IMR-90 (cell line): ENCODE measurements at regions not wholly inside any gene's neighbourhood (a gene's known extent, or its start where the extent isn't known, plus 50 kb on each side); places are given as distances from the start of the nearest gene placed in this dataset.

Experiments
- ATAC-seq: fragments of 200-7000 bp; cut with Tn5 transposase; 2 replicates; pipeline ENCODE4 v1.9.1; 2020; ENCODE audit warnings: low read depth, mild to moderate bottlenecking, moderate library complexity
- BruUV-seq: library from RNA; stranded (reverse); fragments of 400-500 nt; replicated peaks from 2 replicates; lab custom pipeline; 2021; lab: Mats Ljungman, UMichigan
- CTCF ChIA-PET: fragments of 300-600 bp; formaldehyde crosslinking; extraction: SDS; loops from one replicate; lab custom pipeline; 2021; ENCODE audit warnings: antibody characterized with exemption; lab: Yijun Ruan, JAX
- POLR2A ChIA-PET: fragments of 300-600 bp; sonication (Branson Sonifier 250); formaldehyde crosslinking; loops from one replicate; lab custom pipeline; 2022; ENCODE audit warnings: antibody characterized with exemption; ENCODE audit not compliant: unreplicated experiment; lab: Charles Lee
- DNase-seq: peaks from one replicate; pipeline ENCODE4 v3.0.0; 2013
- H2AFZ ChIP-seq: replicated peaks from 2 replicates; pipeline ENCODE3; 2013; ENCODE audit warnings: low read length, mild to moderate bottlenecking; ENCODE audit not compliant: poor library complexity
- H2AK5ac ChIP-seq: 2 replicates; pipeline ENCODE4 v1.6.1; 2013; ENCODE audit warnings: low read depth, low read length, inconsistent platforms
- H2AK9ac ChIP-seq: replicated peaks from 2 replicates; pipeline ENCODE3; 2013; ENCODE audit warnings: mild to moderate bottlenecking, low read depth, low read length, moderate library complexity; ENCODE audit not compliant: poor library complexity
- H2BK120ac ChIP-seq: 2 replicates; pipeline ENCODE4 v1.6.1; 2013; ENCODE audit warnings: low read depth, low read length, inconsistent platforms
- H2BK15ac ChIP-seq: 3 replicates; pipeline ENCODE4 v1.6.1; 2013; ENCODE audit warnings: low read depth, low read length, inconsistent platforms
- H2BK20ac ChIP-seq: 2 replicates; pipeline ENCODE4 v1.6.1; 2013; ENCODE audit warnings: low read depth, mild to moderate bottlenecking, inconsistent platforms, low read length, moderate library complexity
- H2BK5ac ChIP-seq: 2 replicates; pipeline ENCODE4 v1.6.1; 2013; ENCODE audit warnings: mild to moderate bottlenecking, low read depth, low read length, inconsistent platforms; ENCODE audit not compliant: poor library complexity, severe bottlenecking
- H3K14ac ChIP-seq: replicated peaks from 2 replicates; pipeline ENCODE4 v1.6.1; 2013; ENCODE audit warnings: low read depth, low read length, inconsistent platforms
- H3K18ac ChIP-seq: 2 replicates; pipeline ENCODE4 v1.6.1; 2013; ENCODE audit warnings: low read depth, low read length, control low read depth
- H3K23ac ChIP-seq: 2 replicates; pipeline ENCODE4 v1.6.1; 2013; ENCODE audit warnings: low read depth, low read length, inconsistent platforms
- H3K27ac ChIP-seq: 2 replicates; pipeline ENCODE4 v1.5.1; 2013; ENCODE audit warnings: mild to moderate bottlenecking, control low read depth, low read length; ENCODE audit not compliant: insufficient read depth
- H3K27me3 ChIP-seq: 2 replicates; pipeline ENCODE4 v1.6.1; 2013; ENCODE audit warnings: low read length; ENCODE audit not compliant: control insufficient read depth, insufficient read depth
- H3K36me3 ChIP-seq: 2 replicates; pipeline ENCODE4 v1.6.1; 2013; ENCODE audit warnings: low read length, mixed read lengths; ENCODE audit not compliant: control insufficient read depth, insufficient read depth
- H3K4ac ChIP-seq: 2 replicates; pipeline ENCODE4 v1.6.1; 2013; ENCODE audit warnings: low read depth, low read length, inconsistent platforms
- H3K4me1 ChIP-seq: 2 replicates; pipeline ENCODE4 v1.6.1; 2013; ENCODE audit warnings: low read length, mixed read lengths; ENCODE audit not compliant: control insufficient read depth, insufficient read depth
- H3K4me2 ChIP-seq: 2 replicates; pipeline ENCODE4 v1.6.1; 2013; ENCODE audit warnings: low read depth, mild to moderate bottlenecking, control low read depth, low read length, moderate library complexity
- H3K4me3 ChIP-seq: 2 replicates; pipeline ENCODE4 v1.5.1; 2013; ENCODE audit warnings: low read depth, mild to moderate bottlenecking, control low read depth, low read length, moderate library complexity; ENCODE audit not compliant: insufficient read depth
- H3K56ac ChIP-seq: 2 replicates; pipeline ENCODE4 v1.6.1; 2013; ENCODE audit warnings: low read length, inconsistent platforms; ENCODE audit not compliant: insufficient read depth; ENCODE audit errors: extremely low read depth
- H3K79me1 ChIP-seq, 2 experiments: 2 replicates each; pipeline ENCODE4 v1.6.1; 2013; ENCODE audit warnings: low read length in 2 of 2, inconsistent platforms in 1 of 2, low read depth in 1 of 2
- H3K9ac ChIP-seq: 2 replicates; pipeline ENCODE4 v1.6.1; 2013; ENCODE audit warnings: low read depth, low read length, control low read depth
- H3K9me1 ChIP-seq: 2 replicates; pipeline ENCODE4 v1.6.1; 2013; ENCODE audit warnings: low read length, inconsistent platforms; ENCODE audit not compliant: insufficient read depth
- H3K9me3 ChIP-seq: 2 replicates; pipeline ENCODE4 v1.6.1; 2013; ENCODE audit warnings: low read length; ENCODE audit not compliant: control insufficient read depth, insufficient read depth
- H4K20me1 ChIP-seq: 2 replicates; pipeline ENCODE4 v1.6.1; 2013; ENCODE audit warnings: low read length, inconsistent platforms; ENCODE audit not compliant: insufficient read depth
- H4K5ac ChIP-seq: 2 replicates; pipeline ENCODE4 v1.6.1; 2013; ENCODE audit warnings: mild to moderate bottlenecking, low read depth, low read length, control low read depth
- H4K8ac ChIP-seq, 2 experiments: 2 replicates each; pipeline ENCODE4 v1.6.1; 2013; ENCODE audit warnings: low read depth in 2 of 2, low read length in 2 of 2, control low read depth in 1 of 2, inconsistent platforms in 1 of 2
- H4K91ac ChIP-seq: 2 replicates; pipeline ENCODE4 v1.6.1; 2013; ENCODE audit warnings: low read depth, low read length, inconsistent platforms; ENCODE audit not compliant: insufficient read depth
- POLR2A ChIP-seq: IDR thresholded peaks from 2 replicates; pipeline ENCODE4 v1.6.1; 2012; ENCODE audit warnings: mild to moderate bottlenecking, low read depth, low read length
- RFX5 ChIP-seq: IDR thresholded peaks from 2 replicates; pipeline ENCODE4 v1.8.0; 2012; ENCODE audit warnings: low read depth, mild to moderate bottlenecking, low read length, moderate library complexity
- whole genome bisulfite sequencing, 2 experiments: methylation state at CpG; one replicate each; pipeline versions ENCODE4 v1.1.5 to v1.1.7; 2013; ENCODE audit warnings: missing lambda C conversion rate in 2 of 2; ENCODE audit not compliant: insufficient read length in 1 of 2; ENCODE audit errors: extremely low coverage in 2 of 2; 5-methylcytosine and 5-hydroxymethylcytosine counted together
- dilution Hi-C: fragments of 300-500 bp; cut with HindIII; formaldehyde crosslinking; loops from one replicate; pipeline ENCODE4 v1.14.3; 2018; ENCODE audit warnings: low sequenced_read_pairs; ENCODE audit not compliant: unreplicated experiment
- in situ Hi-C: fragments of 300-500 bp; cut with MboI; formaldehyde crosslinking; loops from 3 replicates; pipeline ENCODE4 v1.14.3; 2019; ENCODE audit warnings: low sequenced_read_pairs, inconsistent platforms, mixed read lengths
- intact Hi-C: fragments of 100-400 bp; cut with micrococcal nuclease; formaldehyde crosslinking; loops from 2 replicates; pipeline ENCODE4 v1.10.0; 2022
- TF ChIP-seq, protein P1 (sequence below): conservative IDR thresholded peaks from 2 replicates; pipeline ENCODE4 v1.5.1; 2012; ENCODE audit warnings: mild to moderate bottlenecking, low read depth, low read length, improper control_type of control experiment
- TF ChIP-seq, protein P2 (sequence below): fragments of 150-350 bp; IDR thresholded peaks from 2 replicates; pipeline ENCODE4 v1.6.1; 2016; ENCODE audit warnings: low read depth, mild to moderate bottlenecking, low read length, moderate library complexity, borderline replicate concordance

- H3K27ac ChIP-seq = no peak overlapping the region
- no peak overlapping the region for H3K56ac ChIP-seq
- no peak overlapping the region for H3K23ac ChIP-seq
- no TSS peak for BruUV-seq
- ChIA-PET POLR2A (no interaction called here), CTCF (no interaction called here)
- no peak overlapping the region for H4K5ac ChIP-seq
- H3K18ac ChIP-seq = no peak overlapping the region
- 62% methylated on average over 2 of the region's 4 CpGs; no CpG with 5 or more reads in 1 of the 2 experiments for WGBS, 2 experiments
- no peaks in the 10 kb centered on the region for H3K36me3 ChIP-seq
- no peak overlapping the region for H4K8ac ChIP-seq
- H2AK5ac ChIP-seq = no peak overlapping the region
- H2BK5ac ChIP-seq = no peak overlapping the region
- H2AFZ ChIP-seq = no peak overlapping the region
- no peak overlapping the region for H3K4ac ChIP-seq
- TF ChIP-seq, protein P1, sequence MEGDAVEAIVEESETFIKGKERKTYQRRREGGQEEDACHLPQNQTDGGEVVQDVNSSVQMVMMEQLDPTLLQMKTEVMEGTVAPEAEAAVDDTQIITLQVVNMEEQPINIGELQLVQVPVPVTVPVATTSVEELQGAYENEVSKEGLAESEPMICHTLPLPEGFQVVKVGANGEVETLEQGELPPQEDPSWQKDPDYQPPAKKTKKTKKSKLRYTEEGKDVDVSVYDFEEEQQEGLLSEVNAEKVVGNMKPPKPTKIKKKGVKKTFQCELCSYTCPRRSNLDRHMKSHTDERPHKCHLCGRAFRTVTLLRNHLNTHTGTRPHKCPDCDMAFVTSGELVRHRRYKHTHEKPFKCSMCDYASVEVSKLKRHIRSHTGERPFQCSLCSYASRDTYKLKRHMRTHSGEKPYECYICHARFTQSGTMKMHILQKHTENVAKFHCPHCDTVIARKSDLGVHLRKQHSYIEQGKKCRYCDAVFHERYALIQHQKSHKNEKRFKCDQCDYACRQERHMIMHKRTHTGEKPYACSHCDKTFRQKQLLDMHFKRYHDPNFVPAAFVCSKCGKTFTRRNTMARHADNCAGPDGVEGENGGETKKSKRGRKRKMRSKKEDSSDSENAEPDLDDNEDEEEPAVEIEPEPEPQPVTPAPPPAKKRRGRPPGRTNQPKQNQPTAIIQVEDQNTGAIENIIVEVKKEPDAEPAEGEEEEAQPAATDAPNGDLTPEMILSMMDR = no peak
- TF ChIP-seq POLR2A (no peak), RFX5 (no peak)
- TF ChIP-seq, protein P2, sequence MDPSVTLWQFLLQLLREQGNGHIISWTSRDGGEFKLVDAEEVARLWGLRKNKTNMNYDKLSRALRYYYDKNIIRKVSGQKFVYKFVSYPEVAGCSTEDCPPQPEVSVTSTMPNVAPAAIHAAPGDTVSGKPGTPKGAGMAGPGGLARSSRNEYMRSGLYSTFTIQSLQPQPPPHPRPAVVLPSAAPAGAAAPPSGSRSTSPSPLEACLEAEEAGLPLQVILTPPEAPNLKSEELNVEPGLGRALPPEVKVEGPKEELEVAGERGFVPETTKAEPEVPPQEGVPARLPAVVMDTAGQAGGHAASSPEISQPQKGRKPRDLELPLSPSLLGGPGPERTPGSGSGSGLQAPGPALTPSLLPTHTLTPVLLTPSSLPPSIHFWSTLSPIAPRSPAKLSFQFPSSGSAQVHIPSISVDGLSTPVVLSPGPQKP = no peak
- no peaks in the 10 kb centered on the region for H3K4me1 ChIP-seq
- ATAC-seq (no peak), DNase-seq (no peak)
- H3K14ac ChIP-seq = no peak overlapping the region
- no peak overlapping the region for H2AK9ac ChIP-seq
- H3K79me1 ChIP-seq = no peaks in the 10 kb centered on the region
- H4K20me1 ChIP-seq = no peaks in the 10 kb centered on the region
- peaks cover 8% of the 10 kb centered on the region for H3K27me3 ChIP-seq
- H3K4me2 ChIP-seq = no peak overlapping the region
- dilution Hi-C loops (no loop called here), intact Hi-C loops (no loop called here), in situ Hi-C loops (no loop called here)
- H2BK120ac ChIP-seq = no peak overlapping the region
- no peak overlapping the region for H2BK15ac ChIP-seq
- no peaks in the 10 kb centered on the region for H3K9me1 ChIP-seq
- no peak overlapping the region for H2BK20ac ChIP-seq
- H3K9me3 ChIP-seq = peaks cover 2% of the 10 kb centered on the region; the same call in 1 of the 2 replicates
- no peak overlapping the region for H3K4me3 ChIP-seq
- no peak overlapping the region for H3K9ac ChIP-seq
- no peak overlapping the region for H4K91ac ChIP-seq
These were observed 338.6 kb downstream of the SETD4 start for GRCh38 chr21:35721701-35722100.
